Femur (tissue), 1 donor: ENCODE measurements at regions not wholly inside any gene's neighbourhood (a gene's known extent, or its start where the extent isn't known, plus 50 kb on each side); places are given as distances from the start of the nearest gene placed in this dataset.
"Not testable (repeated sequence)": the region's sequence is repeated elsewhere in the genome, so short reads cannot be mapped to it uniquely, and the experiment has no call there.

Source experiments
- DNase-seq: peaks from one replicate; pipeline ENCODE4 v3.0.0-alpha.2; 2017

DNA sequence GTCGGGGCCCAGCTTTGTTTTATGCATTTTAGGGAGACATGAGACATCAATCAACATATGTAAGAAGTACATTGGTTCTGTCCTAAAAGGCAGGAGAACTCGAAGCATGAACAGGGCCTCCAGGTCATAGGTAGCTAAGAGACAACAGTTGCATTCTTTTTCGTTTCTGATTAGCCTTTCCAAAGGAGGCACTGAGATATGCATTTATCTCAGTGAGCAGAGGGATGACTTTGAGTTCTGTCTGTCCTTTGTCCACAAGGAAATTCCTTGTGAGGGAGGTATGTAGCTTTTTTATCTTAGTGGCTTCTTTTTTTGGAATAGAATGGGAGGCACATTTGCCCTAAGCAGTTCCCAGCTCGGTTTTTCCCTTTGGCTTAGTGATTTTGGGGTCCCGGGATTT is 109.5 kb upstream of the KIF2A start:
- not testable (repeated sequence) for DNase-seq

DNA sequence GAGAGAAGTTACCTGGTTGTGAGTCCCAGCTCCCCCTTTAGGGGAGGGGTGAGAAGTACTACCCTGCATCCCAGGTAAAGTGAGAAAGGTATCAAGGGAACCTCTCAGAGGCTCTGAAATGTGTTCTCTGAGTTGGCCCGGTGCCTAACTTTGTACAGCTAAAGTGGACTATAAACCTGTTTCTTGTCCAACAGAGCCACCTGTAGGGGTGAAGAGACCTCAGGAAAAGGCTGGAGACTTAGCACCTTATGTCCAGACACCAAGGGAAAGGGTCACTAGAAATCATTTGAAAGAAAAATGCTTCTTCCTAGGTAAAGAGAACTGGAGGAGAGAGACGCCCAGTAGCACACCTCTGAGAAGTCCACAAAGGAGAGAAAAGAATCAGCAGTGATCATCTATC is 108.3 kb upstream of the KIF2A start:
- no peak for DNase-seq

DNA sequence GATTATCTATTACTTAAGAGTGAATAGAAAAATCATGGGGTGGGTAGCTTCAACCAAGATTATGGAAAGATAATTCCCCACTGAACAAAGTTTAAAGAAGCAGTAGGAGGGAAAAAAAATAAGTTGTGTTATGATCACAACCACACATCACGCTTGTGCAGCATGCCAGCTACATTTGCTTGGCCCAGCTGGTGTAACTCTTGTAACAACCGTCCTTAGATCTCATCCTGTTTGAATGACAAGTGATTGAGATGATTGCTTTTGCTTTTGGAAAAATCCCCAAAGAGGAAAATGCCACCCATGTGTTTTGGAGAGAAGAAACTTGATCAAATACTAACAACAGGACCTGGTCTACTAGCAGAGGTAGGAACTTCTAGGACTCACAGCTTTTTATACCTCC is 107.6 kb upstream of the KIF2A start:
- no peak for DNase-seq

DNA sequence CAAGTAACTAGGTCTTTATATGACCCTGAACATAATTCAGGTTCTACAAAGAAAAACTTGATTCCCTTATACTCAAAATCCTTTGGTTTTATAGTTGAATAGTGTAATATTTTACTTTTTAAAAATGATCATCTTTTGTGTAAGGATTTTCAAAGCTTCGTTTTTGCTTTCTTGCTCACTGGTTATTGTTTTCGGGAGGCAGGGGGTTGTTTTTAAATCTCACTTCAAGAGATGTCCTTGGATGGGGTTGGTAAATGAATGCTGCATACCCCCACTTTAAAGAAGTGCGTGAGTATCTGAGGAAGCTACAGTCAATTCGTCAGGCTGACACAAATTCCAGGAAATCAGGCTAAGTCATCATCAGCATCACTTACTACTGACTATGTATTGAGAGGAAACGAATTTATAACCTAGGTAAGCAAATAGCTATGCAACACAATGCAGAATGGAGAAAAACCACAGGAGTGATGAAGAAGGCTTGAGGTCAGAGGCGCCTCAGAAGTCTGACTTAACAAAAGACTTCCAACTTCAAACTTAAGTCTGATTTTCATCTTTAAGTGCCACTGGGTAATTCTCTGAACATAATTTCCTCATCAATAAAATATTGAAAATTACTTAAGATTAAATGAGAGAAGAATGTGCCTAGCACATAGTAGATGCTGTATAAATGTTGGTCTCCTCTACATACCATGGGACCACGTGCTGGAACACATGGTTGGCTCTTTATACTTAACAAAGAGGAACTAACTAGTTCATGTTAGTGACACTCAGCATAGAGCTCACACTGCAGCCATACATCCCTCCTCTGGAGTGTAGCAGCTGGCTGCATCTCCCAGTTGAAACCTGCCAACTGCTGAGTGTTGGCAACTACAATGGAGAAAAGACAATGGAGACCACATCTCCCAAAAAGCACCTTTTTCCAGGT is 106.0 kb upstream of the KIF2A start:
- no peak for DNase-seq

DNA sequence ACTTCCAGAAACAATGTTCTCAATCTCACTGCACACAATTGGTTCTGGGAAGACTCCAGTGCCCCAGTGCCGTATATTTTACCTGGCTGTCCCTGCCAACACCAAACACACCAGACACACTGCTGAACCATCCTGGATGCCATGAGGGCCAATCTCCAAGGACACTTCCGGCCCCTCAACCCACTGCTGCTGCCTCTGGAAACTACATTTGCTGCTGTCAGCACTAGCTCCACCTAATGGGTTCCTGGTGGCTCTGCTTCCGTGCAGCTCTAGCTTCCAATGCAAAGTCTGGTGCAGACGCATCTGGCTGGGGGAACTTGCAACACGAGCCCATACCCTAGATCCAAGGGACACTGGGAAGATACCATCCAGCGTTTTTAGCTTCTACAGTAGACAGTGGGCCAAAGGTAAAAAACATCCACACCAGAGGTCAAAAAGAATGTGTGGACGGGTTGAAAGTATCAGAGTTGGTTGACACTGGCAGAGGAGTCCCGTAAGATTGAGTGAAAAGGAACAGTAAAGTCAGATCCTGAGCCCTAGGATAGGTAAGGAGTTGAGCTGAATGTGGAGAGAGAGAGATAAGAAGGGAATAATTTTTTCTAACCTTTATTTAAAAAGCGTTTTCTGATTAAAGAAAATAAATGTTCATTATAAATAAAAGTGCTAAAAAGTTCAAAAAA is 99.7 kb upstream of the KIF2A start:
- DNase-seq: no peak

DNA sequence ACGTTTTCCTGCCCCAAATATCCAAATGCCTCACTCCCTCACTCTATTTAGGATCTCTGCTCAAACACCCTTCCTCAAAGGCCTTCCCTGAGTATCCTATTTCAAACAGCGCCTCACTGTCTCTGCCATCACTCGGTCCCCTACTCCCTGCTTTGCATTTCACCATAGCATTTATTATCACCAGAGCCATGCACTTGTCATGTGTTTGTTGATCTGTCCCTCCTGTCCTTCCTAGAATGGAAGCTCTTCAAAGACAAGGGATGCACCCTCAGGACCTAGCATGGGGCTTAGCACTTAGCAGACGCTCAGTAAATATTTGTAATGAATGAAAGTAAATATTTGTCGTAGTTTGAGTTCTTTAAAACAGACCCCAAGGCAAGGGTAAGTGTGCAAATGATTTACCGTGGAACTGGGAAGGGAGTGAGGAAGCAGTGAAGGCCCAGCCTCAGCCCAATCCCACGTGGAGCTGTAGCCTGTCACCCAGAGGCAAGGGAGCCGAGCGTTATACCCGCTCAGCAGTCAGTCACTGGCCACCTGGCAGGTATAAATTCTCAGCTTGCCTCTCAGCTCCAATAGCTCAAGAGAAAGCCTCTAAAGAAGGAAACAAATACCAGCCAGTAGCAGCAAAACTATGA is 97.7 kb upstream of the KIF2A start:
- no peak for DNase-seq

DNA sequence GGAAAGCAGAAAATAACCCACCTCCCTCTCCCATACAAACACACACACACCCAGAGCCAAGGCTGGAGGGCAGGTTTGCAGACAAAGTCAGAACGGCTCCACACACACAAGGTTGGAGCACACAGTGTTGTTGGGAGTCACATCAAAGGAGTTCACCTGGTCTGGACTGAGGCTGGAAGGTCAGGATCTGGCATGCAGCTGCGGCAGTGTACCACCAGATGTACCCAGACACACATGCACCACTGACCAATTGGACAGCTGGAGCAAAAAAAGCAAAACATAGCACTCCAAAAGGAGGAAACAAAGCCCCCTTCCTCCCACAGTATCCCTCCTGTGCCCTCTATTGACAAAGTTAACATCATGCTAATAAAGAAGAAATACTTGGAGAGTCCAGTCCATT is 94.6 kb upstream of the KIF2A start:
- DNase-seq: no peak

DNA sequence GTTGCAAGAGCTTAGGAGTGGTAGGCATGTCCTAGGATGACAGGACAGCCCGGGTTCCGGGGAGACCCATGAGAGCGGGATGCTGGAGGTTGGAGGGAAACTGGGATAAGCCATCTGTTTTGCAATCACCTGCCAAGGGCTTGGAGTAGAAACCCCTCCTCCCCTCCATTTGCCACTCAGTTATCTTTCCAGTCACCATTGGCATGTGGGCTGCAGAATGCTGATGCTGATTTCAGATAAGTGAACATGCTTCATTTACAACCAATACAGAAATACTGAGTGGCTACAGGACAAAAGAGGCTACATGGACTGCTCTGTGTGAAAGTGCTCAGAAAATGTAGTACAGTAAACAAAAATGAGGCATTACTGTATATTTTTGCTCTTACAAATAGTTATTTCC is 93.4 kb upstream of the KIF2A start:
- no peak for DNase-seq

DNA sequence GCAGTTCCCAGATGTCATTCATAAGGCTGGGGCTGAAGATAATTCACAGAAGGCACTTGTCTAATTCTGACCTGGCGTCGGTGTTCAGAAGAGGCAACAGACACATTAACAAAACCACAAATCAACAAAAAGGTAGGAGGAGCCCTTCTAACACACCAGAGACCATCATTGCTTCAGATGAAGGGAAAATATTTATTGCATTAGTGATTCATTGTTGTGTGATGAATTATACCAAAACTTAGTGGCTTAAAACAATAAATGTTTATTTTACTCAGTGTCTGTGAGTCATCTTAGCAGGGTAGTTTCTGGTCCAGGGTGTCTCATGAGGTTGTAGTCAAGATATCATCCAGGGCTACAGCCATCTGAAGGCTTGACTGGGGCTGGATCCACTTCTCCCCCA is 91.3 kb upstream of the KIF2A start:
- no peak for DNase-seq

DNA sequence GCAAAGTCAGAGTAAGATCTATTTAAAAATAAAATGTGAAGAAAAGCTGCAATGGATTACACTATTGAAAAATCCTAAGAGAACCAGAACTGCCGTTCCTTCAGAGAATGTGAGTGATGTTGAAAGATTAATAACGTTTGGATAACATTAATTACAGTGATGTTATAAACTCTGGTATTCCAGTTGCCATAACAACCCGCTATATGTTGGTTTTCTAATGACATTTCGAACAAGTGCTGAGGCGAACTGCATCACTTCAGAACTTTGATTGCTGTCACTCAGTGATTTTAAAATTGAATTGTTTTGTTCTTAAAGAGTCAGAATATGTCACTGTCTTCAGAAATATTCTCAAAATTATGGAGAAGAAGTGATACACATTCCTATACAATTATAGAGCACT is 89.4 kb upstream of the KIF2A start:
- not testable (repeated sequence) for DNase-seq

DNA sequence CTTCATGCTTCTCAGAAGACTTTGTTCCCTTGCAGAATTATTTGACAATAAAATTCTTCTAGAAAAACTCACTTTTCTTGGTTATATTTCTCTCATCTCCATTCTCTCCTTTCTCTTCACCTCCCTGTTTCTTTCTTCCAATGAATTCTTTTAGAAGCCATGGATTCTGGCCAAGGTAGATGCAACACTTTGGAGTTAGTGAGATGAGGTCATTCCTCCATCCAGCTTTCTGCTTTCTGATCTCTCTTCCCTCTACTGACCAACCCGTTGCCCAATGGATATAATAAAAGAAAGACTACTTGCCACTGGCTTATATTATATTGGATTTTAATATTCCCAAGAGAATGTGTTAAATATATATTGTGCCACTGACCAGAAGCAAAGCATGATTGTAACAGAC is 88.9 kb upstream of the KIF2A start:
- not testable (repeated sequence) for DNase-seq

DNA sequence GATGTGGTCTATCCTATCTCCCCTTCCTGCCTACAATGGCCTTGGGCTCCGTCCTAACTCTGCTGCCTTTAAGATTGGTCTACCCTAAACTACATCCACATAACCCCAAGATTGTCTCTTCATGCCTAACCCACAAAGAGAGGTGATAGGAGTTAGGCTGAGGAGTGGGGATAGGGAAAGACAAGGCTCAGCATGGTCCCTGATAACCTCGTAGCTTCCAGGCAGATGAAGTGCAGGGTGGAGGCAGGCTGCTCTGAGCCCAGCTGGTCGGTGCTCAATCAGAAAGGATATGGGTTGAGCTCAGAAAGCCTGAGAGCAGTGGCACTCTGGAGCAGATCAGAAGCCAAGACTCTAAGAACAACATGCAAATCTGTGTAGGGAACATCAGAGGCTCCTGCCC is 87.1 kb upstream of the KIF2A start:
- not testable (repeated sequence) for DNase-seq

DNA sequence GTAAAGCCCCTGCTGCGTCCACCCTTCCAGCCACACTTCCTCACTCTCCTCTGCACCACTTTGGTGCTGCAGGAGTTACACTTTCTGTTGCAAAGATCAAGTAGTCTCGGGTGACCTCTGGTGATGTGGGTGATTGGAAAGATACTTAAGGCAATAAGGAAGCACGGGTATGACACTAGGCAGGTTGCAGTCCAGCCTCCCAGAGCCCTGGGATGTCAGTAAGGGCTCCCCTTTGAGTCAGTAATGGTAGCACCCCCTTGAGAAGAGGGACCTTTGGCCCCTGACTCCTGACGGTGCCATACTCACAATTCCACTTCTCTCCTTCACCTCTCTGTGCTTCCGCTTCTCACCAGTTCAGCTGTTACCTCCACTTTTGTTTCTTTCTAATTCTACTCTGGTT is 84.1 kb upstream of the KIF2A start:
- not testable (repeated sequence) for DNase-seq

DNA sequence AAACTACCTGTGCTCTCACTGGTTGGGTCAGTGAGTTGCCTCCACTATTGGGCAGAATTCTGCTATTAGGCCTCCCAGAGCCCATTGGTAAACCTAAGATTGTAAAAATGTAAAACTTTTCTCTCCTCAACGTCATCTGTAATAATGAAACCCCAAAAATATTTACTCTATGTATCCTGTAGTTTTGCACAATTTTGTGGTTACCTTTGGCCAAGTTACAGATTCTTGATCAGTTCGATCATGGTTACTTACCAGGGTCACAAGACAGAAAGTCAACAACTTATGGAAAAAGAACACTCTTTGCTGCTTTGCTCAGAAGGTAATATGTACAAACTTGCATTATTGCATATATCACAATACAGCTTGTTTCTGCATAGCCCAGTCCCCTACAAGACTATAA is 83.7 kb upstream of the KIF2A start:
- DNase-seq: not testable (repeated sequence)

DNA sequence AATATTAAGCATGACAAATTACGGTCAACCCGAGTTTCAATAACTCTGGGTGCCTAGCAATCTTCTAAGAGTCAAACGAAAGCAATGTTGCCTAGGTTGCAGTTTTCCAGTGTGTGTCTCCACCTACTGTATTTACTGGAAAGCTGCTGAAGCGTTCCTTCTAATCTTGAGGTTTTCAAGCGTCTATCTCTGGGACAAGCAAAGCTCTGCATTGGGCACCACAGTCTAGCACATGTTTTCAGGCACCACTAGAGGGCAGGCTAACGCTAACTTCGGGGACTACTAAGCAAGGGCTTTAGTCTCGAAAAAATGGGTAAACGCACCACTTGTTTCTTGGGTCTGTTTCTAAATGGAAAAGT is 82.7 kb upstream of the KIF2A start:
- not testable (repeated sequence) for DNase-seq

DNA sequence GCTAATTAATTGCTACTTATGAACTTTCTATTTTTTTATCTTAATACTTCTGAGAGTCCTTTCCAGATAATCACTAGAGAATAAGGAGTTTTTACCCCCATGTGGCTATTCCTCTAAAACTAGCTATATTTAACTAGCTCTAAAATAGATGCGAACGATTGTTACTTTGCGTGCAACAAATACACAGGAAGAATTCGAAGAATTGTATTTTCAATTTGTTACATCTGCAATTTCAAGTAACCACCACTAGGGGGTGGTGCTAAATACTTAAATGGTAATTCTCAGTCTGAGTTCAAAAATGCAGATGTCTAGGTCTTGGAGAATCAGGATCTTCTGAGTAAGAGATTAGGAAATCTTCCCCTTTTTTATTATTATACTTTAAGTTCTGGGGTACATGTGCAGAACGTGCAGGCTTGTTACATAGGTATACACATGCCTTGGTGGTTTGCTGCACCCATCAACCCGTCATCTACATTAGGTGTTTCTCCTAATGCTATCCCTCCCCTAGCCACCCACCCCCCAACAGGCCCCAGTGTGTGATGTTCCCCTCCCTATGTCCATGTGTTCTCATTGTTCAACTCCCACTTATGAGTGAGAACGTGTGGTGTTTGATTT is 80.9 kb upstream of the KIF2A start:
- DNase-seq: not testable (repeated sequence)

DNA sequence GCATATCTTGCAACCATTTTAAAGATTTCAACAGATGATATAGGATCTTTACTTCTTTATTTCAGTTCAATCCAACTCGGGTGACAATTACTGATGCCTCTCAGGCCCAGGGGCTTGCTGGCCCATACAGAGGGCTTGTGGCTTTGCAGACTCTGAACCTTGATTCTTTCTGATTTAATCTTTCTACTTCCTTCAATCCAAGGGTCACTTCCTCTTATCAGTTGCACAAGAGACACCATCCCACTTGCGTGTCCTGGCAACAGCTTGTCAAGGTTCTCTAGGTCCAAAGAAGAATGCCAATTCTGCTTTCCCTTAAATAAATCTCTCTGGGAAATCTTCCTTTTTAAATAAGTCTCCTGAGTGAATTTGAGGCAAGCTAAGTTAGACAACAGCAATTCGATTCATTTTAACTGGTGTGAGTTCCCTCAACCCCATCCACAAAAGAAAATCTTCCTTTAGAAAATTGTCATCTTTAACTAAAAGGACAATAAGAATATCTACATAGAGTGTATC is 75.1 kb upstream of the KIF2A start:
- not testable (repeated sequence) for DNase-seq

DNA sequence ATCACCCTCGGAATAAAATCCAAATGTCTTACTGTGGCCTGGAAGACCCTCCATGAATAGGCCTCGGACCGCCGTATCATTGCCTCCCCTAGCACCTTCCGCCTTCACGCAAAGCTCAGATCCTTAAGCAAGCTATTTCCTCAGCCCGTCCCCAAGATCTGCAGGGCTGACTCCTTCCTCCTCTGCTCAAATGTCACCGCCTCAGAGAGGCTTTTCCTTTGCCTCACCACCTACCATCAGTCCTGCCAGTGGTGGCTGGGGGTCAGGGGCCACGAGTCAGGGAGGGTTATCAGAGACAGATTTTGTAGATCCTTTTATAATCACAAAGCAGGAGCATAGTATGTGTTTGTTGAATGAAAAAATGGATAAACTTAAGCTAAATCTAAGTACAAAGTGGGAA is 74.4 kb upstream of the KIF2A start:
- DNase-seq: no peak

DNA sequence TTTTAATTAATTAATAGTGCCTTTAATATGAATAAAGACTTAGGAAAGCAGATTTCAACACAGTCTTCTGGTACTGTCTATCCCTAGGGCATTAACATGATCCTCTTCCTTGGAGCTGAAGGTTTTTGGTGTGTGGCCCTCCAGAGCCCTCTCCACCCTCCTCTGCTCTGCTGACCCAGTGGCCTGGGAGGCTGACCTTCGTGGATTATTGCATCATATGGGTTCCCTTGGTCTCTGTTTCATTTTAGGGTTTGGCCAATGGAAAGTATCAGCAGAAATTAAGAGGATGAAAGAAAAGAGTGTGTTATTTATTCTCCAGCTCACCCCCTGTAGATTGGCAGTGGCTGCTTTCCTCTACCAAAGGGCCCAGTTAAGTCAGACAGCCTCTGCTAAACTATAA is 73.8 kb upstream of the KIF2A start:
- not testable (repeated sequence) for DNase-seq

DNA sequence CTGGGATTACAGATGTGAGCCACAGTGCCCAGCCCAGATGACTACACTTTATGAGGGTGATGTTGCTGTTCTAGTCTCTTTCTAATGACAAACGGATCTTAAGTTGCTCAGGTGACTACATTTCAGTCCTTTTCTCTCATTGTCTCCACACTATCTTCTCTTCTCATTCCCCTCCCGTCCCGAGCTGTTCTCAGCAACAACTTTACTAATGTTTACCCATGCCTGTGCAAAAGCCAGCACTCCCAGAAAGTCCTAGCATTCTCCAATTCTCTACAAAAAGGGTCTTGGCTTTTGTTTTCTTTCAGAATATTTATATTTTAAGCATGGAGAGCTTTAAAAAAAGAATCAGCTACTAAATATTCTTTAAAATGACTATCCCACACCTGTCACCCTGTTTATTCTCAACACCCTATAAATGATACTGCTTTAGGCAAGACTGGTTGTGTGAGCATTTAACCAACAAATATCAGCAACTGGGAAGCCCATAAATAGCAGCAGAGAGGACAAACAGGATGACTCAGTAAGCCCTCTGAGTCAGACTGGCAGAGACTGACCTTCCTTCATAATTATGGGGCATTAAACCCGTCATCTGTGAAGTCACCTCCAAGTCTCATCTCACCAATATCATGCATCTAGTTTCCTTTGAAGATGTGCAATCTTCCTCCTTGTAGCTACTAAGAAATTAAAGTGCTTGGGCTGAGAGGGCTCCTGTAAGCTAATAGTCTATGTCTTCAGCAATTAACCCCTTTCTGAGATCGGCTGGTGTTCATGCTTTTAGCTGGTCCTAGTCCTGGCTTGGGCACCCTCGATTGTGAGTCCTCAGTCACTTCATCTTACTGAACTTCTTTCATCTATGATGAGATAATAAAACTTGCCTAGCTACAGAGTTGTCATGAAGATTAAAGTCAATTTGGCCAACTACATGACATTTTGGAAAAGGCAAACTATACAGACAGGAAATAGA is 72.6 kb upstream of the KIF2A start:
- not testable (repeated sequence) for DNase-seq

DNA sequence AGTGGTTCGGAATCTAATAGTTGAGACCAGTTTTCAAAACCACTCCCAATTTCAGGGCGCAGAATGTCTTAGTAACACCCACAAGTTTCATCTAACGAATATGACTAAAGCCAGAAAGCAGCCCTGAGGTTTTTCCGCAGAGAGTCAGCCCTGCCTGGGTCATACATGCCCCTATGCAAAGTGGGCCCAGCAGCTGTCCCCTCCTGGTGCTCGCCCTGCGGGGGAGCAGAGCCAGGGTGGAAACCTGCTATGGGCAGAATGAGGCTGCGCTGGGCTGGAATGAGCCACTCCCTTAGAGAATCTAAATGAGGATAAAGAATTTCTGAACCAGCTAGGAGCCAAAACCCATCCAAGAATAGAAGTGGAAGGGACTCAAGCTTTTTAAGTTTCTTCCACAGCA is 69.4 kb upstream of the KIF2A start:
- DNase-seq: peak; percentile 28

DNA sequence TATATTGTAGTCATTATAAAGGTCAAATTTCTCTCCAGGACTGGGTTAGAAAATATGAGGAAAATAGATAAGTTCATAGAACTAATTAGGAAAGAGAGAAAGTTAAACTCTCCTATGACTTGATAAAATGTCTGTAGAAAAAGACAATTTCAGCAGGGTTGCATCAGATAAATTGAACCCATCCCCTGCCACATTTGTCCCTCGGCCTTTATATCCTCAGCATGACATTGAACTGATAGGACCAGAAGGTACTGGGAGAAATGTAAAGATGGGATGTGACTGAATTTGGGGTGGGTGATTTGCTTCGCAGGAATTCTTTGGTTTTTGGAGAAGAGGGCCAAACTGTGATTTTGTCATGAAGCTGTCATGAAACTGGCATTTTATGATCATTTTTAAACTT is 68.1 kb upstream of the KIF2A start:
- DNase-seq: not testable (repeated sequence)
